Muscle layer of colon (tissue), 2 donors: ENCODE measurements at regions not wholly inside any gene's neighbourhood (a gene's known extent, or its start where the extent isn't known, plus 50 kb on each side); places are given as distances from the start of the nearest gene placed in this dataset.

Experiments
- H3K27ac ChIP-seq: one replicate; pipeline ENCODE4 v1.7.0; 2013; ENCODE audit warnings: low read depth, mild to moderate bottlenecking, low read length, moderate library complexity
- H3K27me3 ChIP-seq, 2 donors: one replicate each; pipeline ENCODE4 v1.7.0; 2013; ENCODE audit warnings: low read length in 2 of 2, mild to moderate bottlenecking in 2 of 2; ENCODE audit not compliant: insufficient read depth in 2 of 2, control insufficient read depth in 1 of 2
- H3K36me3 ChIP-seq: one replicate; pipeline ENCODE4 v1.7.0; 2013; ENCODE audit warnings: mild to moderate bottlenecking, low read length; ENCODE audit not compliant: insufficient read depth
- H3K4me1 ChIP-seq: one replicate; pipeline ENCODE4 v1.7.0; 2013; ENCODE audit warnings: mild to moderate bottlenecking, low read length; ENCODE audit not compliant: insufficient read depth
- H3K4me3 ChIP-seq, 2 donors: one replicate each; pipeline ENCODE4 v1.7.0; 2013; ENCODE audit warnings: low read length in 2 of 2, low read depth in 1 of 2, mild to moderate bottlenecking in 1 of 2, moderate library complexity in 1 of 2
- H3K9ac ChIP-seq: one replicate; pipeline ENCODE4 v1.7.0; 2013; ENCODE audit warnings: low read length
- H3K9me3 ChIP-seq: one replicate; pipeline ENCODE4 v1.7.0; 2013; ENCODE audit warnings: mild to moderate bottlenecking, low read length
- donor health status: abdominal sarcoma.
- donor health status: Adenocarcinoma of cecum.

- Histone ChIP-seq H3K27me3 (no peaks in the 10 kb centered on the region), H3K4me1 (peaks cover 5% of the 10 kb centered on the region), H3K9me3 (no peaks in the 10 kb centered on the region), H3K9ac (no peak overlapping the region), H3K27ac (no peak overlapping the region), H3K4me3 (no peak overlapping the region), H3K36me3 (no peaks in the 10 kb centered on the region)
Measured at GRCh38 chr6:26213334-26214075, 126.3 kb downstream of the HFE start.

- Histone ChIP-seq H3K36me3 (no peaks in the 10 kb centered on the region), H3K9me3 (no peaks in the 10 kb centered on the region), H3K9ac (peak overlapping the region; percentile 47), H3K27me3 (no peaks in the 10 kb centered on the region), H3K4me3 (peak overlapping the region in 1 of 2 donors; percentile 80), H3K27ac (no peak overlapping the region), H3K4me1 (peaks cover 5% of the 10 kb centered on the region)
Measured at GRCh38 chr6:26214803-26215584, 127.8 kb downstream of the HFE start.

- H3K27ac ChIP-seq, result peak overlapping the region; percentile 82
- peak overlapping the region; percentile 48 to 80 for H3K4me3 ChIP-seq
- no peaks in the 10 kb centered on the region for H3K9me3 ChIP-seq
- no peaks in the 10 kb centered on the region for H3K36me3 ChIP-seq
- peaks cover 5% of the 10 kb centered on the region for H3K4me1 ChIP-seq
- H3K27me3 ChIP-seq, result no peaks in the 10 kb centered on the region
- H3K9ac ChIP-seq, result peak overlapping the region; percentile 47
Measured at GRCh38 chr6:26215585-26216358, 128.5 kb downstream of the HFE start.

GRCh38 chr6:26216359-26216885, 129.2 kb downstream of the HFE start:
- H3K9ac ChIP-seq, result peak overlapping the region; percentile 68
- H3K4me1 ChIP-seq, result peaks cover 5% of the 10 kb centered on the region
- H3K9me3 ChIP-seq, result no peaks in the 10 kb centered on the region
- H3K4me3 ChIP-seq, result peak overlapping the region; percentile 63 to 80
- H3K36me3 ChIP-seq, result no peaks in the 10 kb centered on the region
- H3K27me3 ChIP-seq, result no peaks in the 10 kb centered on the region
- H3K27ac ChIP-seq, result peak overlapping the region; percentile 82

- Histone ChIP-seq H3K27ac (peak overlapping the region; percentile 72), H3K27me3 (no peaks in the 10 kb centered on the region), H3K4me1 (peaks cover 5% of the 10 kb centered on the region), H3K9ac (peak overlapping the region; percentile 68), H3K9me3 (no peaks in the 10 kb centered on the region), H3K36me3 (no peaks in the 10 kb centered on the region), H3K4me3 (peak overlapping the region; percentile 63 to 80)
Measured at GRCh38 chr6:26216886-26217713, 129.9 kb downstream of the HFE start.

- Histone ChIP-seq H3K27me3 (no peaks in the 10 kb centered on the region), H3K4me3 (peak overlapping the region; percentile 63 to 80), H3K9ac (peak overlapping the region; percentile 68)
Measured at GRCh38 chr6:26217714-26218075, 130.5 kb downstream of the HFE start.

GRCh38 chr6:26218824-26219223, 131.6 kb downstream of the HFE start:
- Histone ChIP-seq H3K27ac (no peak overlapping the region), H3K36me3 (no peaks in the 10 kb centered on the region), H3K27me3 (no peaks in the 10 kb centered on the region), H3K9ac (no peak overlapping the region), H3K4me1 (peaks cover 5% of the 10 kb centered on the region), H3K4me3 (no peak overlapping the region), H3K9me3 (no peaks in the 10 kb centered on the region)

More at GRCh38 chr6:26217714-26218075, 130.5 kb downstream of the HFE start:
- peaks cover 5% of the 10 kb centered on the region for H3K4me1 ChIP-seq
- H3K36me3 ChIP-seq, result no peaks in the 10 kb centered on the region
- peak overlapping the region; percentile 72 for H3K27ac ChIP-seq
- H3K9me3 ChIP-seq, result no peaks in the 10 kb centered on the region

GRCh38 chr6:26220145-26220970, 133.1 kb downstream of the HFE start:
- H3K4me3 ChIP-seq, result no peak overlapping the region
- peaks cover 5% of the 10 kb centered on the region for H3K4me1 ChIP-seq
- H3K9me3 ChIP-seq, result no peaks in the 10 kb centered on the region
- no peaks in the 10 kb centered on the region for H3K36me3 ChIP-seq
- no peak overlapping the region for H3K27ac ChIP-seq
- no peaks in the 10 kb centered on the region for H3K27me3 ChIP-seq
- H3K9ac ChIP-seq, result no peak overlapping the region

- H3K9me3 ChIP-seq, result no peaks in the 10 kb centered on the region
- no peaks in the 10 kb centered on the region for H3K36me3 ChIP-seq
- H3K9ac ChIP-seq, result no peak overlapping the region
- no peaks in the 10 kb centered on the region for H3K27me3 ChIP-seq
- no peak overlapping the region for H3K27ac ChIP-seq
- peaks cover 5% of the 10 kb centered on the region for H3K4me1 ChIP-seq
- H3K4me3 ChIP-seq, result no peak overlapping the region
Measured at GRCh38 chr6:26221186-26221585, 134.0 kb downstream of the HFE start.

- no peaks in the 10 kb centered on the region for H3K27me3 ChIP-seq
- no peak overlapping the region for H3K9ac ChIP-seq
- H3K27ac ChIP-seq, result no peak overlapping the region
- H3K9me3 ChIP-seq, result no peaks in the 10 kb centered on the region
- peaks cover 5% of the 10 kb centered on the region for H3K4me1 ChIP-seq
- no peaks in the 10 kb centered on the region for H3K36me3 ChIP-seq
- H3K4me3 ChIP-seq, result no peak overlapping the region
Measured at GRCh38 chr6:26222571-26222970, 135.3 kb downstream of the HFE start.
